Transverse colon (tissue), 4 donors: ENCODE measurements at regions not wholly inside any gene's neighbourhood (a gene's known extent, or its start where the extent isn't known, plus 50 kb on each side); places are given as distances from the start of the nearest gene placed in this dataset.

Source experiments
- EP300 ChIP-seq: sonication (generic); formaldehyde crosslinking; IDR thresholded peaks from one replicate; pipeline ENCODE4 v1.6.1; 2017; ENCODE audit warnings: antibody characterized with exemption, low read depth
- POLR2A ChIP-seq: fragments of 450-650 bp; IDR thresholded peaks from one replicate; pipeline ENCODE4 v1.6.1; 2016; ENCODE audit warnings: antibody characterized with exemption, mild to moderate bottlenecking, moderate library complexity
- POLR2AphosphoS5 ChIP-seq, 3 donors: sonication (generic); formaldehyde crosslinking; IDR thresholded peaks; one replicate each; pipeline ENCODE4 v1.6.1; 2016; ENCODE audit warnings: antibody characterized with exemption in 3 of 3
- TF ChIP-seq, protein P1 (sequence below), 5 experiments: fragments of 200-600 bp in 3 of 5; fragments of 450-650 bp in 2 of 5; sonication (generic) in 3 of 5; IDR thresholded peaks; 1 replicate in 2 of 5; 2 replicates in 3 of 5; pipeline ENCODE4 v1.5.1; 2016 to 2017; ENCODE audit warnings: antibody characterized with exemption in 5 of 5, inconsistent platforms in 3 of 5, mild to moderate bottlenecking in 2 of 5, moderate library complexity in 1 of 5

DNA sequence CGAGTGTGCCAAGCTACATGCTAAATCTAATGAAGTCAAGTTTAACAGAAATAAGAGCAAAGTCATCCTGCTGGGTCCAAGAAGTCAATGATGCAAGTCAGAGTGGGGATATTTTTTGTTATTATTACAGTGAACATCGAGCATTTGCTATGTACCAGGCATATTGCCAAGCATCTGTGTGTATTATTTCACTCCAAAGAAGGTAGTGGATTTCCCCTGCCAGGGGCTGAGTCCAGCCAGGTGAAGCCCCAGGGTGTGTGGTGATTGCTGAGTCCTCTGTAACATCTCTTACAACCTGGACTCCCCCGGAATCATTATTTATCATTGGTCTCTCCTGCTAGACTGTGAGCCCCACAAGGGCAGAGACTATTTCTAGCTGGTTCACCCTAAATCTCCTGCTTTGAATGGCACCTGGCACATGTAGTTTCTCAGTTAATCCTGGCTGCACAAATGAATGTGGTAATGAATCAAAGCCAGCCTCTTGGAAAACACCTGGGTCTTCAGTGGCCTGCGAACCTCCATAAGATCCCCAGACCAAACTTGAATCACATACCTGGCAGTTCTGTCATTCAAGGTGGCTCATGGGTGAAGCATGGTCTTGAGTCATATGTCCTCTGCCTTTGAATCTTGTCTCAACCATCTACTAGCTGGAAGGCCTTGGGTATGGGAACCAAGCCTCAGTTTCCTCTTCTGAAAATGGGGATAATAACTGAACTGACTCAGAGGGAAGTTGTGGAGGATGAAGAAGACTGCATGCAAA, 549.2 kb downstream of the MIAT start:
- TF ChIP-seq, protein P1, sequence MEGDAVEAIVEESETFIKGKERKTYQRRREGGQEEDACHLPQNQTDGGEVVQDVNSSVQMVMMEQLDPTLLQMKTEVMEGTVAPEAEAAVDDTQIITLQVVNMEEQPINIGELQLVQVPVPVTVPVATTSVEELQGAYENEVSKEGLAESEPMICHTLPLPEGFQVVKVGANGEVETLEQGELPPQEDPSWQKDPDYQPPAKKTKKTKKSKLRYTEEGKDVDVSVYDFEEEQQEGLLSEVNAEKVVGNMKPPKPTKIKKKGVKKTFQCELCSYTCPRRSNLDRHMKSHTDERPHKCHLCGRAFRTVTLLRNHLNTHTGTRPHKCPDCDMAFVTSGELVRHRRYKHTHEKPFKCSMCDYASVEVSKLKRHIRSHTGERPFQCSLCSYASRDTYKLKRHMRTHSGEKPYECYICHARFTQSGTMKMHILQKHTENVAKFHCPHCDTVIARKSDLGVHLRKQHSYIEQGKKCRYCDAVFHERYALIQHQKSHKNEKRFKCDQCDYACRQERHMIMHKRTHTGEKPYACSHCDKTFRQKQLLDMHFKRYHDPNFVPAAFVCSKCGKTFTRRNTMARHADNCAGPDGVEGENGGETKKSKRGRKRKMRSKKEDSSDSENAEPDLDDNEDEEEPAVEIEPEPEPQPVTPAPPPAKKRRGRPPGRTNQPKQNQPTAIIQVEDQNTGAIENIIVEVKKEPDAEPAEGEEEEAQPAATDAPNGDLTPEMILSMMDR (IDR thresholded peaks at IDR 0.05), result no peak
- TF ChIP-seq POLR2A (no peak), POLR2AphosphoS5 (IDR thresholded peaks at IDR 0.05) (no peak), EP300 (no peak)
